ENCODE measurements at regions not wholly inside any gene's neighbourhood (a gene's known extent, or its start where the extent isn't known, plus 50 kb on each side); places are given as distances from the start of the nearest gene placed in this dataset.

GRCh38 chr1:112308716-112309115 lies 87.3 kb upstream of the CTTNBP2NL start:
- DNase-seq (ENCODE audit: low read depth), result no peak
- H3K4me3 ChIP-seq (ENCODE audit: low read depth, low read length), result no peak overlapping the region
- no peak for TF ChIP-seq POLR2A (IDR thresholded peaks at IDR 0.05; ENCODE audit: extremely low read depth, insufficient read length)
- TF ChIP-seq MAX (IDR thresholded peaks at IDR 0.05; ENCODE audit: low read depth, low read length), result no peak
- no peak for TF ChIP-seq CTCF (IDR thresholded peaks at IDR 0.05; ENCODE audit: low read depth, low read length)
- no peak for TF ChIP-seq MYC (IDR thresholded peaks at IDR 0.05; ENCODE audit: low read depth, low read length)

GRCh38 chr1:112309499-112309898 lies 86.5 kb upstream of the CTTNBP2NL start:
- TF ChIP-seq MYC (IDR thresholded peaks at IDR 0.05; ENCODE audit: low read depth, low read length), result no peak
- TF ChIP-seq CTCF (IDR thresholded peaks at IDR 0.05; ENCODE audit: low read depth, low read length), result no peak
- TF ChIP-seq POLR2A (IDR thresholded peaks at IDR 0.05; ENCODE audit: extremely low read depth, insufficient read length), result no peak
- TF ChIP-seq MAX (IDR thresholded peaks at IDR 0.05; ENCODE audit: low read depth, low read length), result no peak
- no peak overlapping the region for H3K4me3 ChIP-seq (ENCODE audit: low read depth, low read length)
- no peak for DNase-seq (ENCODE audit: low read depth)

GRCh38 chr1:112312315-112312714 lies 83.7 kb upstream of the CTTNBP2NL start:
- peak; percentile 4 for DNase-seq (ENCODE audit: low read depth)
- TF ChIP-seq MYC (IDR thresholded peaks at IDR 0.05; ENCODE audit: low read depth, low read length), result no peak
- no peak overlapping the region for H3K4me3 ChIP-seq (ENCODE audit: low read depth, low read length)

GRCh38 chr1:112312879-112313278 lies 83.1 kb upstream of the CTTNBP2NL start:
- DNase-seq (ENCODE audit: low read depth), result no peak
- TF ChIP-seq MAX (IDR thresholded peaks at IDR 0.05; ENCODE audit: low read depth, low read length) (no peak), CTCF (IDR thresholded peaks at IDR 0.05; ENCODE audit: low read depth, low read length) (no peak)
- no peak overlapping the region for H3K4me3 ChIP-seq (ENCODE audit: low read depth, low read length)

- no peak overlapping the region for H3K4me3 ChIP-seq (ENCODE audit: low read depth, low read length)
- no peak for DNase-seq (ENCODE audit: low read depth)
- TF ChIP-seq MAX (IDR thresholded peaks at IDR 0.05; ENCODE audit: low read depth, low read length) (no peak), MYC (IDR thresholded peaks at IDR 0.05; ENCODE audit: low read depth, low read length) (no peak), CTCF (IDR thresholded peaks at IDR 0.05; ENCODE audit: low read depth, low read length) (no peak), POLR2A (IDR thresholded peaks at IDR 0.05; ENCODE audit: extremely low read depth, insufficient read length) (no peak)
Observed at GRCh38 chr1:112316254-112316913, 79.6 kb upstream of the CTTNBP2NL start.

- no peak overlapping the region for H3K4me3 ChIP-seq (ENCODE audit: low read depth, low read length)
- TF ChIP-seq POLR2A (IDR thresholded peaks at IDR 0.05; ENCODE audit: extremely low read depth, insufficient read length) (no peak), MAX (IDR thresholded peaks at IDR 0.05; ENCODE audit: low read depth, low read length) (no peak), MYC (IDR thresholded peaks at IDR 0.05; ENCODE audit: low read depth, low read length) (no peak), CTCF (IDR thresholded peaks at IDR 0.05; ENCODE audit: low read depth, low read length) (no peak)
- no peak for DNase-seq (ENCODE audit: low read depth)
Observed at GRCh38 chr1:112317140-112317539, 78.9 kb upstream of the CTTNBP2NL start.
